ENCODE measurements at regions not wholly inside any gene's neighbourhood (a gene's known extent, or its start where the extent isn't known, plus 50 kb on each side); places are given as distances from the start of the nearest gene placed in this dataset.

DNA sequence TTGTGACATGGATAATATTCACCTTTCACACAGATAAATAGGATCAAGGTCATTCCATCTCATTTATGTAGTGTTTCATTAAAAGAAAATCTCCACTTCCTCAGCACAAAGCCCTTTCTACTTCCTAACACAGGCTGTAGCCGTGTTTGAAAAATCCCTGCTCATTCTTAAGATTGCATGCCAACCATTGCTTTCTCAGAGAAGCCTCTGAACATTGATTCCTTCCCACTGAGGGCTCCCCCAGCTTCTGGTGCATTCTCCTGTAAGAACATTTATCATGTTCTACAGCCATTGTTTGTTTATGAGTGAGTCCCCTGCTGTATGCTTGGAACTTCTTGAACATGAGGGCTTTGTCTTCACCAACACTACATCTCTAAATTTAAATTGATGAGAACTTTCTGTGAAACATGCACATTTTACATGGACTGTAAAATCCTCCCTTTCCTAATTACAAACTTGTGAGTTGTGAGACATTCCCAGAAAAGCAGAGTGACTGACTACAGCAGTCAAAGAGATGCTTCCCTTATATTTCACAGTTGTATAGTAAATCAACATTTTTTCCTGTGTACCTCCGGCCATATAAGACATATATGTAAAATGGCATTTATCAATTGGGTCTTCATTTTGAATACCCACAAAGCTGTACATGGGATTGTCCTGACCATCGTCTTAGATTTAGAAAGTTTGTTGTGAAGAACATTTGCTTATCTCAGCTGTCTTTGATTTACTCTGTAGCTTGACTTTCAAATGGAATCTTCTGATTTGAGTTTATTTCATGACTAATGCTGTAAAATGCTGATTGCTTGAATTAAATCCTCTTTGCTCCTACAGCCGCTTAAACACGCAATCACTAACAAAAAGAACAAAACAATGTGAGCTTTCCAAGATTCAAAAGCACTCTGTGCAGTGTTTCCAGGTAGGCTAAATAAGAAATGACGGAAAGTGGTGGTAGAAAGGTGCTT, 600.5 kb upstream of the SLIT2 start:
- Histone ChIP-seq H3K4me3 (ENCODE audit: low read length) (no peak overlapping the region), H3K4me1 (ENCODE audit: control insufficient read depth in 2 of 2, insufficient read depth in 2 of 2, low read length in 2 of 2) (no peaks in the 10 kb centered on the region), H3K27ac (ENCODE audit: low read depth, low read length) (no peak overlapping the region), H3K9me3 (ENCODE audit: control insufficient read depth in 2 of 3, low read length in 3 of 3) (no peaks in the 10 kb centered on the region), H3K27me3 (ENCODE audit: control insufficient read depth in 2 of 2, insufficient read depth in 2 of 2, low read length in 2 of 2) (no peaks in the 10 kb centered on the region), H3K36me3 (ENCODE audit: control insufficient read depth in 2 of 3, insufficient read depth in 3 of 3, low read length in 3 of 3) (no peaks in the 10 kb centered on the region)
- POLR2A ChIA-PET = no interaction called here
- Mint-ChIP-seq H3K27ac (no peak overlapping the region), H3K4me3 (no peak overlapping the region), H3K9me3 (peaks cover 4 to 20% (median 11%) of the 10 kb centered on the region in 11 donors), H3K4me1 (no peaks in the 10 kb centered on the region), H3K27me3 (no peaks in the 10 kb centered on the region), H3K36me3 (no peaks in the 10 kb centered on the region)
- CTCF ChIA-PET = no interaction called here
- ATAC-seq = no peak
- no peak for DNase-seq
- intact Hi-C loops (cut with micrococcal nuclease) = no loop called here

DNA sequence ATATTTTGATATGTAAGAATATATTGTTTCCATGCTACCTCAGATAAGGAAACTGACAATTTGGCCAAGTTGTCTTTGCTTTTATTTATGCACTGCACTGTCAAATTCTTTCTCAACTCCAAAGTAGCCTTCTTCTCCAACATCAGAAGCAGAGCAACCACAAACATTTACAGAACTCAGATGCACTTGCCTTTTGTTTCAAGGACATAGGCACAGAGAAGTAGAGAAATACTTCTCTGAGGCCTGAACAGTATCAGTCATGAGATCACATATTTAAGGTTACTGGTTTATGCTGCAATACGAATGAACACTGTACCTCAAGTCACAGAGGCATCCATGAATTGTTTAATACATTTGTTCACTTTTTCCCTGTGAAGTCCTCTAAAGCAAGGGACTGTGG, 606.1 kb upstream of the SLIT2 start:
- intact Hi-C loops (cut with micrococcal nuclease) = no loop called here
- H3K27ac ChIP-seq (ENCODE audit: low read depth, low read length) = no peak overlapping the region
- H3K4me3 ChIP-seq (ENCODE audit: low read length) = no peak overlapping the region
- H3K36me3 Mint-ChIP-seq = peaks cover 0 to 4% (median 0%) of the 10 kb centered on the region in 5 donors
- DNase-seq (no peak), ATAC-seq (no peak)
- H3K9me3 Mint-ChIP-seq = peaks cover 4 to 51% (median 15%) of the 10 kb centered on the region in 11 donors
- H3K36me3 ChIP-seq (ENCODE audit: control insufficient read depth in 2 of 3, insufficient read depth in 3 of 3, low read length in 3 of 3) = no peaks in the 10 kb centered on the region
- no peaks in the 10 kb centered on the region for H3K4me1 Mint-ChIP-seq
- no peaks in the 10 kb centered on the region for H3K4me1 ChIP-seq (ENCODE audit: control insufficient read depth in 2 of 2, insufficient read depth in 2 of 2, low read length in 2 of 2)
- POLR2A ChIA-PET = no interaction called here
- H3K27me3 Mint-ChIP-seq = no peaks in the 10 kb centered on the region
- CTCF ChIA-PET = no interaction called here
- H3K4me3 Mint-ChIP-seq = no peak overlapping the region
- no peaks in the 10 kb centered on the region for H3K27me3 ChIP-seq (ENCODE audit: control insufficient read depth in 2 of 2, insufficient read depth in 2 of 2, low read length in 2 of 2)
- no peaks in the 10 kb centered on the region for H3K9me3 ChIP-seq (ENCODE audit: control insufficient read depth in 2 of 3, low read length in 3 of 3)
- H3K27ac Mint-ChIP-seq = no peak overlapping the region

DNA sequence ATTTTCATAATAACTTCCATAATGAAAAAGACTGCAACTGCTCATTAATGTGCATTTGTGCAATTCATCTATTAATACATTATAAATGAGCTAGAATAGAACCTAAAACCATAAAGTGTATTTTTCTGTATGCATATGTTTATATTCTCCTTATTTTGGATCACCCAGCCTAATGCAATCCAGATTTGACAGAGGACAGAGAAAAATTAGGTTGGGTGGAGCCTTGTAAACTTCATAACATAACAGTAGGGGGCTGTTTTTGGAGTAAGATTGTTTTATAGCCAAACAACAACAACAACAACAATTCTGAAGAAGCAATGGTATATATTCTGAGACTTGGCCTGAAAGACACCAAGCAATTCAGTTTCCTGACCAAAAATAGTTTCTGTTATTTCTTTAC, 615.3 kb upstream of the SLIT2 start:
- H3K4me3 ChIP-seq (ENCODE audit: low read length) = no peak overlapping the region
- no peak overlapping the region for H3K27ac ChIP-seq (ENCODE audit: low read depth, low read length)
- H3K36me3 ChIP-seq (ENCODE audit: control insufficient read depth in 2 of 3, insufficient read depth in 3 of 3, low read length in 3 of 3) = no peaks in the 10 kb centered on the region
- ChIA-PET CTCF (no interaction called here), POLR2A (no interaction called here)
- Mint-ChIP-seq H3K36me3 (no peaks in the 10 kb centered on the region), H3K9me3 (peaks cover 0 to 12% (median 5%) of the 10 kb centered on the region in 11 donors), H3K4me1 (no peaks in the 10 kb centered on the region), H3K27ac (no peak overlapping the region), H3K4me3 (no peak overlapping the region), H3K27me3 (no peaks in the 10 kb centered on the region)
- DNase-seq = no peak
- intact Hi-C loops (cut with micrococcal nuclease) = no loop called here
- ATAC-seq = no peak
- H3K9me3 ChIP-seq (ENCODE audit: control insufficient read depth in 2 of 3, low read length in 3 of 3) = no peaks in the 10 kb centered on the region
- H3K27me3 ChIP-seq (ENCODE audit: control insufficient read depth in 2 of 2, insufficient read depth in 2 of 2, low read length in 2 of 2) = no peaks in the 10 kb centered on the region
- H3K4me1 ChIP-seq (ENCODE audit: control insufficient read depth in 2 of 2, insufficient read depth in 2 of 2, low read length in 2 of 2) = no peaks in the 10 kb centered on the region

DNA sequence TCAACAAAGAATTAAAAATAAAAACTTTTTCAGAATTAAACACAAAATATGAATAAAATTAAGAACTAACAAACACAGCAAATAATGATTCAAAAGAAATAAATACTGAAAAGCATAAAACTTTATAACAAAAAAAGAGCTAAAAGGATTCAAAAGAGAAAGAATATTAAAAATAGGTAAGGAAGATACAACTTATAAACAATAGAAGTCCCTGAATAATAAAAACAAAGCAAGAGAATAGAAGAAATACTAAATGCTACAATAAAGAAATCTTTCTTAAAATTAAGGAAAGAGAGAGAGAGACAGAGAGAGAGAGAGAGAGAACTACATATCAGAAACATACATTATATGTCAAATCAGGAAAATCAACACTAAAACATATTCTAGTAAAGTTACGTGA, 619.9 kb upstream of the SLIT2 start:
- Mint-ChIP-seq H3K9me3 (peaks cover 0 to 14% (median 2%) of the 10 kb centered on the region in 11 donors), H3K27ac (no peak overlapping the region), H3K4me3 (no peak overlapping the region), H3K36me3 (no peaks in the 10 kb centered on the region), H3K27me3 (no peaks in the 10 kb centered on the region), H3K4me1 (no peaks in the 10 kb centered on the region)
- no peak for ATAC-seq
- intact Hi-C loops (cut with micrococcal nuclease) = no loop called here
- no peaks in the 10 kb centered on the region for H3K4me1 ChIP-seq (ENCODE audit: control insufficient read depth in 2 of 2, insufficient read depth in 2 of 2, low read length in 2 of 2)
- ChIA-PET CTCF (no interaction called here), POLR2A (no interaction called here)
- H3K36me3 ChIP-seq (ENCODE audit: control insufficient read depth in 2 of 3, insufficient read depth in 3 of 3, low read length in 3 of 3) = no peaks in the 10 kb centered on the region
- DNase-seq = no peak
- H3K27me3 ChIP-seq (ENCODE audit: control insufficient read depth in 2 of 2, insufficient read depth in 2 of 2, low read length in 2 of 2) = no peaks in the 10 kb centered on the region
- H3K9me3 ChIP-seq (ENCODE audit: control insufficient read depth in 2 of 3, low read length in 3 of 3) = no peaks in the 10 kb centered on the region
- no peak overlapping the region for H3K27ac ChIP-seq (ENCODE audit: low read depth, low read length)
- H3K4me3 ChIP-seq (ENCODE audit: low read length) = no peak overlapping the region

DNA sequence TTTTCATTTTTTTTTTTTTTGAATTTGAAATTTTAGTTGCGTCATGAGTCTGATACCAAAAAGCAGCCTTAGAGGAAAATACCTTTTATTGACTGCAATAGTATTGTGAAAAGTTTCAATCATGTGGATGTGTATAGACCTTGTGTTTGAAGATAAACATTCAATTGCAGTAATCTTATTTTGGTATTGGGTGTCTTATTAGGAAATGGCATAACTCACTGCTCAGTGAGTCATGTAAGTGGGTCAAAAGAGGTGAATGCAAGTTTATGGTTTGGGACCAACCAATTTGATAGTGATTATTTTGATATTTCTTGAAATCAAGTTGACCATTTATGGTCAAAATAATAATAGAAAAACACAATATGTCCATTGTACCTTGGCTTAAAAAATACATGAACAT, 627.8 kb upstream of the SLIT2 start:
- no peak overlapping the region for H3K27ac Mint-ChIP-seq
- DNase-seq (no peak), ATAC-seq (no peak)
- ChIA-PET CTCF (no interaction called here), POLR2A (no interaction called here)
- H3K4me1 Mint-ChIP-seq = no peaks in the 10 kb centered on the region
- no peaks in the 10 kb centered on the region for H3K27me3 Mint-ChIP-seq
- H3K27me3 ChIP-seq (ENCODE audit: control insufficient read depth in 2 of 2, insufficient read depth in 2 of 2, low read length in 2 of 2) = no peaks in the 10 kb centered on the region
- H3K4me3 ChIP-seq (ENCODE audit: low read length) = no peak overlapping the region
- H3K4me1 ChIP-seq (ENCODE audit: control insufficient read depth in 2 of 2, insufficient read depth in 2 of 2, low read length in 2 of 2) = no peaks in the 10 kb centered on the region
- no peak overlapping the region for H3K4me3 Mint-ChIP-seq
- peaks cover 7 to 31% (median 17%) of the 10 kb centered on the region in 11 donors for H3K9me3 Mint-ChIP-seq
- H3K36me3 ChIP-seq (ENCODE audit: control insufficient read depth in 2 of 3, insufficient read depth in 3 of 3, low read length in 3 of 3) = no peaks in the 10 kb centered on the region
- H3K27ac ChIP-seq (ENCODE audit: low read depth, low read length) = no peak overlapping the region
- intact Hi-C loops (cut with micrococcal nuclease) = no loop called here
- no peaks in the 10 kb centered on the region for H3K9me3 ChIP-seq (ENCODE audit: control insufficient read depth in 2 of 3, low read length in 3 of 3)
- peaks cover 0 to 3% (median 0%) of the 10 kb centered on the region in 5 donors for H3K36me3 Mint-ChIP-seq

DNA sequence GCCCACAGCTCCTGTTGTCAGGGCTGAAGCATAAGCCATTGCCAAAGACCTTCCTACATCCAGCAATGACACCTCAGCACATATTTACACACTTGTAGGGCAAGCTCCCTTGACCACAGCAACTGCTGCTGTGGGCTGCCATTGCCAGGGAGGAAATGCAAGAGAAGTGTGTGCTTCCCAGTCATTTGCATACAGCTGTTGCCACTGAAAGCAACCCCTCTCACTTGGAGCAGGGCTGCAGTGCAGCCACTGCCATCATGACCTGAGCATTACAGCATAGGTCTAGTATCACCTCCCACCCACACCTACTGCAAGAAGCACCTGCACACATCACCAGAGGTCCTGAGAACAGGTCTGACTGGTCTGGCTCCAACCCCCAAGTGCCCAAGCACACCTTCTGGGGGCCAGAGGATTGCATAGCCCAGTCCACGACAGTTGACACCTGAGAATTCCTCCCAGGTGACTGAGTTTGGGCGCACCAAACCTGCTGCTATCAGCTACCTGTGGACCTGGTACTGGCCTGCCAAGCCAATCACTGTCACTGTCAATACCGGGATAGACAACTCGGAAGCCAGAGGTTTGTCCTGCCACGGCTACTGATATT, 636.5 kb upstream of the SLIT2 start:
- H3K9me3 Mint-ChIP-seq = peaks cover 4 to 38% (median 14%) of the 10 kb centered on the region in 11 donors
- POLR2A ChIA-PET = no interaction called here
- intact Hi-C loops (cut with micrococcal nuclease) = no loop called here
- H3K27ac Mint-ChIP-seq = no peak overlapping the region
- Histone ChIP-seq H3K27me3 (ENCODE audit: control insufficient read depth in 2 of 2, insufficient read depth in 2 of 2, low read length in 2 of 2) (no peaks in the 10 kb centered on the region), H3K4me1 (ENCODE audit: control insufficient read depth in 2 of 2, insufficient read depth in 2 of 2, low read length in 2 of 2) (no peaks in the 10 kb centered on the region), H3K9me3 (ENCODE audit: control insufficient read depth in 2 of 3, low read length in 3 of 3) (peaks cover 0 to 11% (median 0%) of the 10 kb centered on the region in 3 experiments), H3K36me3 (ENCODE audit: control insufficient read depth in 2 of 3, insufficient read depth in 3 of 3, low read length in 3 of 3) (no peaks in the 10 kb centered on the region), H3K27ac (ENCODE audit: low read depth, low read length) (no peak overlapping the region), H3K4me3 (ENCODE audit: low read length) (no peak overlapping the region)
- DNase-seq = no peak
- H3K4me1 Mint-ChIP-seq = no peaks in the 10 kb centered on the region
- CTCF ChIA-PET = no interaction called here
- H3K36me3 Mint-ChIP-seq = peaks cover 0 to 3% (median 0%) of the 10 kb centered on the region in 5 donors
- ATAC-seq = no peak
- no peaks in the 10 kb centered on the region for H3K27me3 Mint-ChIP-seq
- no peak overlapping the region for H3K4me3 Mint-ChIP-seq

DNA sequence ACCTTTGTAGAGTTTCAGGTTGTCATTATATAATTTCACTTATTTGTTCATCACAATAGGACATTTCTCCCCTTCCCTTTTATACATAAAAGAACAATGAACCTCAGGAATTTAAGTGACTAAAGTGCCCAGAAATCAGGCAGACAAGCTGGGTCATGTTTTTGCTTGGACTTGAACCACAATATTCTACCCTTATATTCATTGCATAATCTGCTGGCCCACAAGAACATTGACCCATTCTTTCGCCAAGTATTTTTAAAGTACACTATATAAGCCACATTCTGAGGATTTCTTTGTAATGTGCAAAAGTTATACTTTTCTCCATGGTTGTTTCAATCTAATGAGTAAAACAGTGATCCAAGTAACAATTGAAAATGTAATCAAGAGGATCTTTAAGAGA, 637.5 kb upstream of the SLIT2 start:
- H3K4me3 Mint-ChIP-seq = no peak overlapping the region
- Histone ChIP-seq H3K9me3 (ENCODE audit: control insufficient read depth in 2 of 3, low read length in 3 of 3) (peaks cover 0 to 11% (median 0%) of the 10 kb centered on the region in 3 experiments), H3K4me1 (ENCODE audit: control insufficient read depth in 2 of 2, insufficient read depth in 2 of 2, low read length in 2 of 2) (no peaks in the 10 kb centered on the region), H3K4me3 (ENCODE audit: low read length) (no peak overlapping the region), H3K36me3 (ENCODE audit: control insufficient read depth in 2 of 3, insufficient read depth in 3 of 3, low read length in 3 of 3) (no peaks in the 10 kb centered on the region), H3K27me3 (ENCODE audit: control insufficient read depth in 2 of 2, insufficient read depth in 2 of 2, low read length in 2 of 2) (no peaks in the 10 kb centered on the region), H3K27ac (ENCODE audit: low read depth, low read length) (no peak overlapping the region)
- H3K36me3 Mint-ChIP-seq = peaks cover 0 to 3% (median 0%) of the 10 kb centered on the region in 5 donors
- H3K9me3 Mint-ChIP-seq = peaks cover 1 to 39% (median 17%) of the 10 kb centered on the region in 11 donors
- ATAC-seq = no peak
- DNase-seq = no peak
- no peak overlapping the region for H3K27ac Mint-ChIP-seq
- ChIA-PET CTCF (no interaction called here), POLR2A (no interaction called here)
- no peaks in the 10 kb centered on the region for H3K27me3 Mint-ChIP-seq
- H3K4me1 Mint-ChIP-seq = no peaks in the 10 kb centered on the region
- intact Hi-C loops (cut with micrococcal nuclease) = no loop called here
